Neural cell (in vitro differentiated cells): ENCODE measurements at regions not wholly inside any gene's neighbourhood (a gene's known extent, or its start where the extent isn't known, plus 50 kb on each side); places are given as distances from the start of the nearest gene placed in this dataset.
"Not testable (repeated sequence)": the region's sequence is repeated elsewhere in the genome, so short reads cannot be mapped to it uniquely, and the experiment has no call there.

Experiments used
- H2AFZ ChIP-seq: fragments of 200-600, 300-800 bp; sonication (generic), shearing (Covaris generic); 2 replicates; pipeline ENCODE4 v1.6.0; 2014; ENCODE audit warnings: low read depth, mild to moderate bottlenecking, antibody characterized with exemption, low read length, moderate library complexity
- H3F3A ChIP-seq: fragments of 200-600 bp; shearing (Covaris generic); 2 replicates; pipeline ENCODE4 v1.6.1; 2016; ENCODE audit warnings: mild to moderate bottlenecking, moderate library complexity, mixed read lengths, antibody characterized with exemption, low read length; ENCODE audit not compliant: insufficient read depth, poor library complexity, severe bottlenecking
- H3K27ac ChIP-seq: fragments of 200-600, 300-800 bp; sonication (generic), shearing (Covaris generic); 2 replicates; pipeline ENCODE4 v1.5.1; 2014; ENCODE audit warnings: mild to moderate bottlenecking, low read length, moderate library complexity
- H3K27me3 ChIP-seq: fragments of 300-800, 200-600 bp; sonication (generic), shearing (Covaris generic); 2 replicates; pipeline ENCODE4 v1.6.0; 2014; ENCODE audit warnings: mild to moderate bottlenecking, low read depth, low read length, moderate library complexity; ENCODE audit not compliant: insufficient read depth
- H3K36me3 ChIP-seq: fragments of 300-800, 200-600 bp; sonication (generic), shearing (Covaris generic); 2 replicates; pipeline ENCODE4 v1.5.1; 2014; ENCODE audit warnings: mild to moderate bottlenecking, antibody characterized with exemption, low read length, moderate library complexity; ENCODE audit not compliant: insufficient read depth
- H3K4me2 ChIP-seq: fragments of 300-800, 200-600 bp; sonication (generic), shearing (Covaris generic); 2 replicates; pipeline ENCODE4 v1.6.0; 2014; ENCODE audit warnings: mild to moderate bottlenecking, low read length
- H3K4me3 ChIP-seq: fragments of 300-800, 200-600 bp; sonication (generic), shearing (Covaris generic); 2 replicates; pipeline ENCODE4 v1.5.1; 2014; ENCODE audit warnings: mild to moderate bottlenecking, low read length, moderate library complexity
- H3K79me2 ChIP-seq: fragments of 200-600 bp; shearing (Covaris generic); replicated peaks from 2 replicates; pipeline ENCODE4 v1.6.0; 2014; ENCODE audit warnings: mild to moderate bottlenecking, low read length, moderate library complexity; ENCODE audit not compliant: insufficient read depth
- H3K9ac ChIP-seq: fragments of 300-800, 200-600 bp; sonication (generic), shearing (Covaris generic); 2 replicates; pipeline ENCODE4 v1.6.1; 2016; ENCODE audit warnings: mild to moderate bottlenecking, low read length, mixed read lengths
- H3K9me2 ChIP-seq: fragments of 200-600 bp; shearing (Covaris generic); 2 replicates; pipeline ENCODE4 v1.6.1; 2016; ENCODE audit warnings: mild to moderate bottlenecking, low read length, mixed read lengths; ENCODE audit not compliant: insufficient read depth
- H3K9me3 ChIP-seq: fragments of 200-600, 300-800 bp; sonication (generic), shearing (Covaris generic); 2 replicates; pipeline ENCODE4 v1.6.1; 2016; ENCODE audit warnings: mild to moderate bottlenecking, mixed run types, low read length, moderate library complexity, mixed read lengths
- H4K20me1 ChIP-seq: fragments of 200-600 bp; shearing (Covaris generic); 2 replicates; pipeline ENCODE4 v1.6.1; 2016; ENCODE audit warnings: mild to moderate bottlenecking, mixed run types; ENCODE audit not compliant: insufficient read depth
- EP300 ChIP-seq: fragments of 450-650 bp; conservative IDR thresholded peaks from 2 replicates; pipeline ENCODE4 v1.6.1; 2014; ENCODE audit warnings: antibody characterized with exemption, mild to moderate bottlenecking, moderate library complexity; ENCODE audit not compliant: poor library complexity, severe bottlenecking
- EZH2 ChIP-seq: fragments of 200-600, 300-800 bp; shearing (Covaris generic), sonication (generic); IDR thresholded peaks from 2 replicates; pipeline ENCODE4 v1.6.1; 2014; ENCODE audit warnings: antibody characterized with exemption, low read length, borderline replicate concordance, mild to moderate bottlenecking; ENCODE audit not compliant: insufficient read depth, poor library complexity, severe bottlenecking
- MXI1 ChIP-seq: fragments of 450-650 bp; conservative IDR thresholded peaks from 2 replicates; pipeline ENCODE4 v1.6.1; 2014; ENCODE audit warnings: antibody characterized with exemption, mild to moderate bottlenecking; ENCODE audit not compliant: poor library complexity, severe bottlenecking
- POLR2AphosphoS5 ChIP-seq: IDR thresholded peaks from 2 replicates; pipeline ENCODE4 v1.6.1; 2012
- RAD21 ChIP-seq: fragments of 450-650 bp; conservative IDR thresholded peaks from 2 replicates; pipeline ENCODE4 v1.6.1; 2014; ENCODE audit warnings: antibody characterized with exemption, mild to moderate bottlenecking, moderate library complexity
- SMC3 ChIP-seq: fragments of 450-650 bp; conservative IDR thresholded peaks from 2 replicates; pipeline ENCODE4 v1.6.1; 2014; ENCODE audit warnings: antibody characterized with exemption, mild to moderate bottlenecking, moderate library complexity; ENCODE audit not compliant: poor library complexity
- TAF1 ChIP-seq: IDR thresholded peaks from 2 replicates; pipeline ENCODE4 v1.6.1; 2012; ENCODE audit warnings: low read depth
- TF ChIP-seq, protein P1 (sequence below): fragments of 450-650 bp; IDR thresholded peaks from 2 replicates; pipeline ENCODE4 v1.5.1; 2014; ENCODE audit warnings: antibody characterized with exemption, mild to moderate bottlenecking, moderate library complexity; ENCODE audit not compliant: poor library complexity, severe bottlenecking
- TF ChIP-seq, protein P2 (sequence below): IDR thresholded peaks from 2 replicates; pipeline ENCODE4 v1.6.1; 2012; ENCODE audit warnings: borderline replicate concordance

DNA sequence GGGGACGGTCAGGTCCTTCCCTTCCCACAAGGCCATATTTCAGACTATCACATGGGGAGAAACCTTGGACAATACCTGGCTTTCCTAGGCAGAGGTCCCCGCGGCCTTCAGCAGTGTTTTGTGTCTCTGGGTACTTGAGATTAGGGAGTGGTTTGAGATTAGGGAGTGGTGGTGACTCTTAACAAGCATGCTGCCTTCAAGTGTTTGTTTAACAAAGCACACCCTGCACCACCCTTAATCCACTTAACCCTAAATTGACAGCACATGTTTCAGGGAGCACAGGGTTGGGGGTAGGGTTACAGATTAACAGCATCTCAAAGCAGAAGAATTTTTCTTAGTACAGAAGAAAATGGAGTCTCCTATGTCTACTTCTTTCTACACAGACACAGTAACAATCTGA is 1152.2 kb upstream of the SLC39A10 start:
- H3K27ac ChIP-seq, H3K9me2 ChIP-seq, H3K36me3 ChIP-seq, H3K9ac ChIP-seq, H3F3A ChIP-seq, H2AFZ ChIP-seq, H3K9me3 ChIP-seq, H3K27me3 ChIP-seq, H3K4me2 ChIP-seq, H3K79me2 ChIP-seq, H4K20me1 ChIP-seq, H3K4me3 ChIP-seq: not testable (repeated sequence)

DNA sequence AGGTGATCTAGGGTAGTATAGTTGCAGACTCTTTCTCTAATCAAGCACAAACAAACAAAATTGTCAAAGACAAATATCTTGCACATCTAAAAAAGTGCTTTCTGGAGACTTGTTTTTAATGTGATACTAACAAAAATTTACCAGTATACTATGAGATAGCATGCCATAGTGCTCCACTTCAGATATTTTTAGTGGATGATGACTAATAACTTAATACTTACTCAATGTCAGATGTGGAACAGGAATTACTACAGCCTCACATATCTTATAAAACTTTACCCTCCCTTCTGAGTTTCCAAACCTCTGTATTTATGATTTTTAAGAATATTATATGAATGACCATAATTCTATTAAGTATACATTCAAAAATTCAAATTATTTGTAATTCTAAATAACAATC is 1162.0 kb upstream of the SLC39A10 start:
- H3K4me3 ChIP-seq: no peak overlapping the region
- TF ChIP-seq POLR2AphosphoS5: no peak
- TF ChIP-seq, protein P1, sequence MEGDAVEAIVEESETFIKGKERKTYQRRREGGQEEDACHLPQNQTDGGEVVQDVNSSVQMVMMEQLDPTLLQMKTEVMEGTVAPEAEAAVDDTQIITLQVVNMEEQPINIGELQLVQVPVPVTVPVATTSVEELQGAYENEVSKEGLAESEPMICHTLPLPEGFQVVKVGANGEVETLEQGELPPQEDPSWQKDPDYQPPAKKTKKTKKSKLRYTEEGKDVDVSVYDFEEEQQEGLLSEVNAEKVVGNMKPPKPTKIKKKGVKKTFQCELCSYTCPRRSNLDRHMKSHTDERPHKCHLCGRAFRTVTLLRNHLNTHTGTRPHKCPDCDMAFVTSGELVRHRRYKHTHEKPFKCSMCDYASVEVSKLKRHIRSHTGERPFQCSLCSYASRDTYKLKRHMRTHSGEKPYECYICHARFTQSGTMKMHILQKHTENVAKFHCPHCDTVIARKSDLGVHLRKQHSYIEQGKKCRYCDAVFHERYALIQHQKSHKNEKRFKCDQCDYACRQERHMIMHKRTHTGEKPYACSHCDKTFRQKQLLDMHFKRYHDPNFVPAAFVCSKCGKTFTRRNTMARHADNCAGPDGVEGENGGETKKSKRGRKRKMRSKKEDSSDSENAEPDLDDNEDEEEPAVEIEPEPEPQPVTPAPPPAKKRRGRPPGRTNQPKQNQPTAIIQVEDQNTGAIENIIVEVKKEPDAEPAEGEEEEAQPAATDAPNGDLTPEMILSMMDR: no peak
- no peak for TF ChIP-seq RAD21
- no peak for TF ChIP-seq MXI1
- no peak for TF ChIP-seq EP300
- no peak for TF ChIP-seq EZH2
- TF ChIP-seq SMC3: no peak
- TF ChIP-seq, protein P2, sequence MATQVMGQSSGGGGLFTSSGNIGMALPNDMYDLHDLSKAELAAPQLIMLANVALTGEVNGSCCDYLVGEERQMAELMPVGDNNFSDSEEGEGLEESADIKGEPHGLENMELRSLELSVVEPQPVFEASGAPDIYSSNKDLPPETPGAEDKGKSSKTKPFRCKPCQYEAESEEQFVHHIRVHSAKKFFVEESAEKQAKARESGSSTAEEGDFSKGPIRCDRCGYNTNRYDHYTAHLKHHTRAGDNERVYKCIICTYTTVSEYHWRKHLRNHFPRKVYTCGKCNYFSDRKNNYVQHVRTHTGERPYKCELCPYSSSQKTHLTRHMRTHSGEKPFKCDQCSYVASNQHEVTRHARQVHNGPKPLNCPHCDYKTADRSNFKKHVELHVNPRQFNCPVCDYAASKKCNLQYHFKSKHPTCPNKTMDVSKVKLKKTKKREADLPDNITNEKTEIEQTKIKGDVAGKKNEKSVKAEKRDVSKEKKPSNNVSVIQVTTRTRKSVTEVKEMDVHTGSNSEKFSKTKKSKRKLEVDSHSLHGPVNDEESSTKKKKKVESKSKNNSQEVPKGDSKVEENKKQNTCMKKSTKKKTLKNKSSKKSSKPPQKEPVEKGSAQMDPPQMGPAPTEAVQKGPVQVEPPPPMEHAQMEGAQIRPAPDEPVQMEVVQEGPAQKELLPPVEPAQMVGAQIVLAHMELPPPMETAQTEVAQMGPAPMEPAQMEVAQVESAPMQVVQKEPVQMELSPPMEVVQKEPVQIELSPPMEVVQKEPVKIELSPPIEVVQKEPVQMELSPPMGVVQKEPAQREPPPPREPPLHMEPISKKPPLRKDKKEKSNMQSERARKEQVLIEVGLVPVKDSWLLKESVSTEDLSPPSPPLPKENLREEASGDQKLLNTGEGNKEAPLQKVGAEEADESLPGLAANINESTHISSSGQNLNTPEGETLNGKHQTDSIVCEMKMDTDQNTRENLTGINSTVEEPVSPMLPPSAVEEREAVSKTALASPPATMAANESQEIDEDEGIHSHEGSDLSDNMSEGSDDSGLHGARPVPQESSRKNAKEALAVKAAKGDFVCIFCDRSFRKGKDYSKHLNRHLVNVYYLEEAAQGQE: no peak
- no peak for TF ChIP-seq TAF1
- no peak overlapping the region for H2AFZ ChIP-seq

DNA sequence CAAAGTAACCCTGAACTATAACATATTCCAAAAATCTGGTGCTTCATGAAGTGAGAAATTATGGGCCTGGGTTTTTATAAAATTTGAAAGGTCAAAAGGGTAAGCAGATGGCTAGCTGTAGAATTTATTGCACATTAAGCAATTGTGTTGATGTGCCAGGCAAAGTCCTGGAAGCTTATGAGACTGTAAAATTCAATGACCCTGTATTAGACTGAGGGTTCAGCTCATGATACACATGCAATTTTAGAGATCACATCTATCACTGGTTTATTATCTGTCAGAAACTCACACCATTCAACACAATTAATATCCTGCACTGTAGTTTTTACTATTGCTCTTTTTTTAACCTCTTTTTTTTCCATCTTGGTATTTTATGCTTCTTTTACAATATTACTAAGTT is 1162.6 kb upstream of the SLC39A10 start:
- Histone ChIP-seq H3K9me2 (no peaks in the 10 kb centered on the region), H3K27ac (no peak overlapping the region), H3F3A (no peaks in the 10 kb centered on the region), H2AFZ (no peak overlapping the region), H3K27me3 (no peaks in the 10 kb centered on the region), H4K20me1 (no peaks in the 10 kb centered on the region), H3K79me2 (no peaks in the 10 kb centered on the region), H3K4me3 (no peak overlapping the region), H3K36me3 (no peaks in the 10 kb centered on the region), H3K4me2 (no peak overlapping the region), H3K9ac (no peak overlapping the region), H3K9me3 (no peaks in the 10 kb centered on the region)
- TF ChIP-seq EP300 (no peak), RAD21 (no peak)

More for the DNA sequence above, 1162.0 kb upstream of the SLC39A10 start:
- H3K4me2 ChIP-seq: no peak overlapping the region
- H3K9me2 ChIP-seq: no peaks in the 10 kb centered on the region
- no peaks in the 10 kb centered on the region for H3F3A ChIP-seq
- H4K20me1 ChIP-seq: no peaks in the 10 kb centered on the region
- H3K36me3 ChIP-seq: no peaks in the 10 kb centered on the region
- H3K27me3 ChIP-seq: no peaks in the 10 kb centered on the region
- no peak overlapping the region for H3K27ac ChIP-seq
- H3K9me3 ChIP-seq: no peaks in the 10 kb centered on the region
- no peak overlapping the region for H3K9ac ChIP-seq
- no peaks in the 10 kb centered on the region for H3K79me2 ChIP-seq
